ENCODE measurements at regions not wholly inside any gene's neighbourhood (a gene's known extent, or its start where the extent isn't known, plus 50 kb on each side); places are given as distances from the start of the nearest gene placed in this dataset.
"Not testable (repeated sequence)": the region's sequence is repeated elsewhere in the genome, so short reads cannot be mapped to it uniquely, and the experiment has no call there.

GRCh38 chr2:90238505-90239230, 1547.2 kb downstream of the RPIA start:
- FAIRE-seq; DNase-seq (ENCODE audit: insufficient read length, low spot score): not testable (repeated sequence)

GRCh38 chr2:90239769-90240168, 1548.3 kb downstream of the RPIA start:
- not testable (repeated sequence) for DNase-seq (ENCODE audit: insufficient read length, low spot score); FAIRE-seq

GRCh38 chr2:90244902-90245765, 1553.7 kb downstream of the RPIA start:
- not testable (repeated sequence) for FAIRE-seq; DNase-seq (ENCODE audit: insufficient read length, low spot score)

- DNase-seq (ENCODE audit: insufficient read length, low spot score); FAIRE-seq: not testable (repeated sequence)
These were observed 1556.9 kb downstream of the RPIA start for GRCh38 chr2:90248400-90248799.

GRCh38 chr2:90250350-90250749, 1558.9 kb downstream of the RPIA start:
- not testable (repeated sequence) for DNase-seq (ENCODE audit: insufficient read length, low spot score); FAIRE-seq

GRCh38 chr2:90251576-90251975, 1560.1 kb downstream of the RPIA start:
- not testable (repeated sequence) for DNase-seq (ENCODE audit: insufficient read length, low spot score); FAIRE-seq

- not testable (repeated sequence) for DNase-seq (ENCODE audit: insufficient read length, low spot score); FAIRE-seq
These were observed 1561.8 kb downstream of the RPIA start for GRCh38 chr2:90253306-90253705.

- FAIRE-seq; DNase-seq (ENCODE audit: insufficient read length, low spot score): not testable (repeated sequence)
These were observed 1575.4 kb downstream of the RPIA start for GRCh38 chr2:90266888-90267287.

GRCh38 chr2:90287751-90288150, 1596.3 kb downstream of the RPIA start:
- not testable (repeated sequence) for FAIRE-seq; DNase-seq (ENCODE audit: insufficient read length, low spot score)

GRCh38 chr2:90288396-90288795, 1596.9 kb downstream of the RPIA start:
- not testable (repeated sequence) for DNase-seq (ENCODE audit: insufficient read length, low spot score); FAIRE-seq

GRCh38 chr2:90289291-90289980, 1598.0 kb downstream of the RPIA start:
- DNase-seq (ENCODE audit: insufficient read length, low spot score); FAIRE-seq: not testable (repeated sequence)

- not testable (repeated sequence) for FAIRE-seq; DNase-seq (ENCODE audit: insufficient read length, low spot score)
These were observed 1599.2 kb downstream of the RPIA start for GRCh38 chr2:90290701-90291100.

- FAIRE-seq; DNase-seq (ENCODE audit: insufficient read length, low spot score): not testable (repeated sequence)
These were observed 1599.9 kb downstream of the RPIA start for GRCh38 chr2:90291168-90291883.

GRCh38 chr2:90291934-90292333, 1600.5 kb downstream of the RPIA start:
- DNase-seq (ENCODE audit: insufficient read length, low spot score); FAIRE-seq: not testable (repeated sequence)

- not testable (repeated sequence) for DNase-seq (ENCODE audit: insufficient read length, low spot score); FAIRE-seq
These were observed 1601.0 kb downstream of the RPIA start for GRCh38 chr2:90292451-90292850.

GRCh38 chr2:90293224-90293623, 1601.8 kb downstream of the RPIA start:
- DNase-seq (ENCODE audit: insufficient read length, low spot score); FAIRE-seq: not testable (repeated sequence)

GRCh38 chr2:90293806-90294205, 1602.3 kb downstream of the RPIA start:
- FAIRE-seq; DNase-seq (ENCODE audit: insufficient read length, low spot score): not testable (repeated sequence)

- not testable (repeated sequence) for DNase-seq (ENCODE audit: insufficient read length, low spot score); FAIRE-seq
These were observed 1603.7 kb downstream of the RPIA start for GRCh38 chr2:90295036-90295750.

- DNase-seq (ENCODE audit: insufficient read length, low spot score); FAIRE-seq: not testable (repeated sequence)
These were observed 1605.0 kb downstream of the RPIA start for GRCh38 chr2:90296484-90296777.

Measured in H54 (cell line).